ENCODE measurements at regions not wholly inside any gene's neighbourhood (a gene's known extent, or its start where the extent isn't known, plus 50 kb on each side); places are given as distances from the start of the nearest gene placed in this dataset.

DNA sequence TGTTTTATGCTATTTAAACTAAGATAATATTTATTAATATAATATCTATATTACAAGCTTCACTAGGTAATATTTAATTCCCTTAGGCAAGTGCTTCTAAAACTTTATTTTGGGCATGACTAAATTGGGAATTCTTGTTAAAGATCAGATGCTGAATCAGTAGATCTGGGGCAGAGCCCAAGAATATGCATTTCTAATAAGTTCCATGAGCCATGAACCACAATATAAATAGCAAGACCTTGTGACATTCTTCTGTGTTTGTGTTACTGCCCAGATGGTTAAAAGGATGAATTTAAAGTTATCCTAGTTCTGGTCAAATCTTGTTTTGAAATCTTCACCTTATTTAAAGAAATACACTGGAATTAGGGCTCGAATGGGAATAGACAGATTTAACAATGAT is 258.4 kb upstream of the CACNA2D1 start:
- no peak for DNase-seq
- Mint-ChIP-seq H3K4me3 (no peak overlapping the region), H3K9me3 (no peaks in the 10 kb centered on the region), H3K4me1 (no peaks in the 10 kb centered on the region), H3K36me3 (ENCODE audit: low read depth) (no peaks in the 10 kb centered on the region), H3K27ac (no peak overlapping the region), H3K27me3 (no peaks in the 10 kb centered on the region)
- ChIA-PET POLR2A (no interaction called here), CTCF (no interaction called here)

DNA sequence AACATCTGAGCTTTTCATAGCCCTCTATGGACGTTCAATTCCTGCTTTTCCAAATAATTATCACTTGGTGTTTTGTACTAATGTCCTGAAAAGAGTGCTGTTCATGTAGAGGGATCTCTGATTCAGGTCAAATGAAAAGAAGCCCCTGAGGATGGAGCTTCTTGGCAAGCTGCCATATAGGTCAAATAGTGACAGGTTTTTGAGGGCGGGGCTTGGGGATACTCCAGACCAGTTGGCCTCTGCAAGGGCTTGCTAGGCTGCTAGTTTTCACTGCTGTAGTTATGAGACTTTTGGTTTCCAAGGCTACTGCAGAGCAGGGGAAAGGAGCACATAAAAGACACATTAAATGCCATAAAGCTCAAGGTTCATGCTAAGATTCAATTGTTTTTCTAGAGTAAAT is 257.2 kb upstream of the CACNA2D1 start:
- POLR2A ChIA-PET = no interaction called here
- no peaks in the 10 kb centered on the region for H3K27me3 Mint-ChIP-seq
- no peak overlapping the region for H3K27ac Mint-ChIP-seq
- H3K4me3 Mint-ChIP-seq = no peak overlapping the region
- CTCF ChIA-PET = no interaction called here
- H3K36me3 Mint-ChIP-seq (ENCODE audit: low read depth) = no peaks in the 10 kb centered on the region
- H3K4me1 Mint-ChIP-seq = no peaks in the 10 kb centered on the region
- no peaks in the 10 kb centered on the region for H3K9me3 Mint-ChIP-seq
- DNase-seq = no peak

DNA sequence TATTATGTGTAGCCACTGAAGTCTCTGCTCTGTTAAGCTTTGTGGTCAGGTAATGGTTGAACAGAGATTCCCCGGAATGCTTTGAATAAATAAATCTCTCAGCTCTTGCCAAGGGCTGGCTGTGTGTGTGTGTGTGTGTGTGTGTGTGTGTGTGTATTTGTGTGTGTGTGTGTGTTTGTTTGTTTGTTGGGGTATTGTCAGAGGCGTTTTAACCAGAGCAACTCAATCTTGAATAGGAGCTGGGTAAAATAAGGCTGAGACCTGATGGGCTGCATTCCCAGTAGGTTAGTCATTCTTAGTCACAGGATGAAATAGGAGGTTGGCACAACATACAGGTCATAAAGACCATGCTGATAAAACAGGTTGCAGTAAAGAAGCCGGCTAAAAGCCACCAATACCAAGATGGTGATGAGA is 256.2 kb upstream of the CACNA2D1 start:
- H3K4me3 Mint-ChIP-seq = no peak overlapping the region
- CTCF ChIA-PET = no interaction called here
- H3K36me3 Mint-ChIP-seq (ENCODE audit: low read depth) = no peaks in the 10 kb centered on the region
- H3K4me1 Mint-ChIP-seq = no peaks in the 10 kb centered on the region
- DNase-seq = no peak
- POLR2A ChIA-PET = no interaction called here
- H3K27me3 Mint-ChIP-seq = no peaks in the 10 kb centered on the region
- H3K27ac Mint-ChIP-seq = no peak overlapping the region
- H3K9me3 Mint-ChIP-seq = no peaks in the 10 kb centered on the region

DNA sequence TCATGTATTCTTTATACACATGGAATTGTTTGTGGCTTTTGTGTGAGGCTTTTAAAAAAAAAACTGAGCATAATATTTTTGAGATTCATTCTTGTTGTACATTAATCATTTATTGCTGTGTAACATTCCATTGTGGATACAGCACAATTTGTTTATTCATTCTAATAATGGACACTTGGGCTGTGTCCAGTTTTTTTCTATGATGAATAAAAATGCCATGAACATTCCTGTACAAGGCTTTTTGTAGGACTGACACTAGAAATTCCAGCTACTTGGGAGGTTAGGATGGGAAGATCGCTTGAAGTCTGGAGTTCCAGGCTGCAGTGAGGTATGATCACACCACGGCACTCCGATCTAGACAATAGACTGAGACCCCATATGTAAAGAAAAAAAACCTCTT is 254.3 kb upstream of the CACNA2D1 start:
- H3K4me3 Mint-ChIP-seq = no peak overlapping the region
- H3K4me1 Mint-ChIP-seq = no peaks in the 10 kb centered on the region
- no peaks in the 10 kb centered on the region for H3K36me3 Mint-ChIP-seq (ENCODE audit: low read depth)
- POLR2A ChIA-PET = no interaction called here
- H3K27ac Mint-ChIP-seq = no peak overlapping the region
- H3K9me3 Mint-ChIP-seq = no peaks in the 10 kb centered on the region
- no peaks in the 10 kb centered on the region for H3K27me3 Mint-ChIP-seq
- CTCF ChIA-PET = no interaction called here
- DNase-seq = no peak

DNA sequence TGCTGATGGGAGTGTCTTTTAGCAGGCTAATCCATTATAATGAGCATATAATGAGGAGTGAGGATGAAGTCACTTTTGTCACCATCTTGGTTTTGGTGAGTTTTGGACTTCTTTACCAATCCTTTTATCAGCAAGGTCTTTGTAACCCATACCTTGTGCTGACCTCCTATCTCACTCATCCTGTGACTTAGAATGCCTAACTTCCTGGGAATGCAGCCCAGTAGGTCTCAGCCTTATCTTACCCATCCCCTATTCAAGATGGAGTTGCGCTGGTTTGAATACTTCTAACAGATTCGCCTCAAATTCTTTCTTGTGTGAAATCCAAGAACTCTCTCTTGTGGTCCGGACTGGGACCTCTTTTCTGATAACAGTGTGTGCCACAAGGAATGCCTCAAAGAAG is 253.1 kb upstream of the CACNA2D1 start:
- Mint-ChIP-seq H3K36me3 (ENCODE audit: low read depth) (no peaks in the 10 kb centered on the region), H3K4me3 (no peak overlapping the region), H3K4me1 (no peaks in the 10 kb centered on the region), H3K9me3 (no peaks in the 10 kb centered on the region), H3K27ac (no peak overlapping the region), H3K27me3 (no peaks in the 10 kb centered on the region)
- DNase-seq = no peak
- CTCF ChIA-PET = no interaction called here
- POLR2A ChIA-PET = no interaction called here

DNA sequence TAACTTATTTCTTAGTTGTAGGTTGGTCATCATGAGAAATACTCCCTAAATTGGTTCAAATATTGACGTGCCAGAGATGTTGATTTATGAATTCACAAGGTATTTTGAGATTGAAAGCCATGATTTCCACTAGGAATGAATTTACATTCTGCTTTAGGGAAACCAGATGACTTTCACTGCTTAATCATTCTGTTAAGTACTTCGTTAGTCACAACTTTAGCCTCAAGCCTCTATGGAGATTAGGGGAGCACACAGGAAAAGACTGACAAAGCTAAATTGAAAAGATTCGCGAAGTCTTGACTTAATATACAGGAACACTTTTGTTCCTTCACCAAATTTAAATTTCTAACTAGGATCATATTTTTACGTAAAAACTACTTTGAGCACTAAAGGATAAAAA is 250.4 kb upstream of the CACNA2D1 start:
- ChIA-PET CTCF (no interaction called here), POLR2A (no interaction called here)
- Mint-ChIP-seq H3K4me3 (no peak overlapping the region), H3K9me3 (no peaks in the 10 kb centered on the region), H3K27ac (no peak overlapping the region), H3K27me3 (no peaks in the 10 kb centered on the region), H3K36me3 (ENCODE audit: low read depth) (no peaks in the 10 kb centered on the region), H3K4me1 (no peaks in the 10 kb centered on the region)
- no peak for DNase-seq

DNA sequence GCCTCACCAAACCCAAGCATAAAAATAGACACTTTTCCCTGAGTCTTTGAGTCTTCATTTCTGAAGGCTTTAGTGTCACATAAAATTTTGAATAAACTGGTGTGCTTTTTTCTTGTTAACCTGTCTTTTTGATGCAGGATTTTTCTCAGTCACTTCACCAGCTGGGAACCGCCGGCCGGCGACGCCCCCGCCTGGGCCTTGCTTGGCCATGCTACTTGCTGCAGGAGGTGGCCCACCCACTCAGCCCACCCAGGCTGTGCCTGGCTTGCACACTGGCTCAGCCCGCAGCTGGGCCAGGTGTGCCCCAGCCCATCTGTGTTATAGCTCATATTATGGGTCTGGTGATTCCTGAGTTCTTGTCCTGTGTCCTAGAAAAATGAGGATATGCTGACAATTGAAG is 247.4 kb upstream of the CACNA2D1 start:
- DNase-seq = no peak
- no peaks in the 10 kb centered on the region for H3K9me3 Mint-ChIP-seq
- no peak overlapping the region for H3K4me3 Mint-ChIP-seq
- H3K27ac Mint-ChIP-seq = no peak overlapping the region
- ChIA-PET CTCF (no interaction called here), POLR2A (no interaction called here)
- no peaks in the 10 kb centered on the region for H3K36me3 Mint-ChIP-seq (ENCODE audit: low read depth)
- H3K27me3 Mint-ChIP-seq = no peaks in the 10 kb centered on the region
- no peaks in the 10 kb centered on the region for H3K4me1 Mint-ChIP-seq

DNA sequence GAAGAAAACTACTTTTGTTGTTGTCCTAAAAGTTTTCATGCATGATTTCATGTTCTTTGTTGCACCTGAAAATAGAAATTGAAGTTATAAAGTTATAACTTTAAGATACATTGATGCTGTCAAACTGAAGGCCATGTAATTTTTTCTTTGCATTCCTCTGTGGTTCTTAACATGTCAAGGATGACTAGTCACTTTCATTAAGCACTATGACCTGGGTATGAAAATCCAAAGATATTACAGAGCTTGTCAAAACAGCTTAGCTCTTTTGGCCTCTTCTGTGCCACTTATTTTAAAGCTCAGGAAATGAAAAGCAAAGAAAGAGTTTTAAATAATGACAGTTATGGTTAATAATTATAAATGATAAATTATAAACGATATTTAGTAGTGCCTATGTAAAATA is 241.6 kb upstream of the CACNA2D1 start:
- Mint-ChIP-seq H3K27me3 (no peaks in the 10 kb centered on the region), H3K4me3 (no peak overlapping the region), H3K36me3 (ENCODE audit: low read depth) (no peaks in the 10 kb centered on the region), H3K4me1 (no peaks in the 10 kb centered on the region), H3K9me3 (no peaks in the 10 kb centered on the region), H3K27ac (no peak overlapping the region)
- POLR2A ChIA-PET = no interaction called here
- CTCF ChIA-PET = no interaction called here
- no peak for DNase-seq

DNA sequence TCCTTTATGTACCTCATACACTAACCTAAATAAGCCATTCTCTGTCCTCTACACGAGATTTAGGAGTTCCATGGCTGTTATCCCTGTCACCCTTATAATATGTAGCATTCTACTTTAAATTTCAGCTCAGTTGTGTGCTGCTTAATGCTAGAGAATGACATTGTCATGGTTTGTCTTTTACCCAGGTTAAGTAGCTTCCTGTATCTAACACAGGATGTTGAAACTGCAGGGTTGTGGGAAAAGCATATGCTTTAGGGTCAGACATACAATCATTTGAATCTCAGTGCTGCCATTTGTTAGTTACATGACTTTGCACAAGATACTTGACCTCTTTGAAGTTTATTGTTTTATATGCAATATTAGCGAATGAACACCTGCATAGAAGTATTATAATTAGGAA is 235.1 kb upstream of the CACNA2D1 start:
- Mint-ChIP-seq H3K9me3 (no peaks in the 10 kb centered on the region), H3K27ac (peak overlapping the region; percentile 78), H3K36me3 (ENCODE audit: low read depth) (peaks cover 2% of the 10 kb centered on the region), H3K4me3 (peak overlapping the region; percentile 17), H3K4me1 (peaks cover 19% of the 10 kb centered on the region), H3K27me3 (no peaks in the 10 kb centered on the region)
- DNase-seq = peak; percentile 11
- CTCF ChIA-PET = no interaction called here
- POLR2A ChIA-PET = no interaction called here

DNA sequence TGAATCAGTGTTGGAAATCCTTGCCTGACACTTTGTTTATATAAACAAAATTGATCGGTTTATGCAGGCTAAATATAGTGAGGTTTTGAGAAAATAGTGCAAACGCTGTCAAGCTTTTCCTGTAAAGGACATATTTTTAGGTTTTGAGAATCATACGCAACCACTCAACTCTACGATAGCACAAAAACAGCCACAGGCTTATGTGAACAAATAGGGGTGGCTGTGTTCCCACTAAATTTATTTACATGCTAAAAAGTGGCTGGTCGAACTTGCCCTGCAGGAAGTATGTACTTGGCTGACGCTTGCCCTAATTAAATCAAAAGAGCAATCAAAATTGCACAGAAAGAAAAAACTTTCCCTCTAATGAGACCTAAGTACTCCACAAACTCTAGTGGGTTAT is 234.7 kb upstream of the CACNA2D1 start:
- ChIA-PET POLR2A (no interaction called here), CTCF (no interaction called here)
- Mint-ChIP-seq H3K4me1 (peaks cover 19% of the 10 kb centered on the region), H3K9me3 (no peaks in the 10 kb centered on the region), H3K4me3 (peak overlapping the region; percentile 17), H3K27ac (peak overlapping the region; percentile 78), H3K36me3 (ENCODE audit: low read depth) (peaks cover 2% of the 10 kb centered on the region), H3K27me3 (no peaks in the 10 kb centered on the region)
- DNase-seq = no peak

DNA sequence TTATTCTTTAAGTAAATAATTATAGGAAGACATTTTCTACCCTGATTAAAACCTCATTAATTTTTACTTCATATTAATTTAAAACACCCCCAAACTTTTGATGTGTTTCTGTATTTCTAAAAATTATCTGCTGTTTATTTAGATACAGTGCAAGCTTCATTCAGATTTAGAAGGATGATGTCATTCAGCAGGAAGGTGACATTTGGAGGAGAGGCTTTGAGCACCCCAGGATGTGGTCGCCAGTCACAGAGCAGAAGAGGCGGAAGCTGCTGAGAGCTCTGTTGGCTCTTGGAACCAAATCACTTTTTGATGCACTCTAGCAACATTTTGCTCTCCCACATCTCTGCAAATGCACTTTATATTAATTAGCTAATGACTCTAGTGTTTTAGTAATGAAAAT is 233.9 kb upstream of the CACNA2D1 start:
- H3K27ac Mint-ChIP-seq = peak overlapping the region; percentile 89
- peaks cover 2% of the 10 kb centered on the region for H3K36me3 Mint-ChIP-seq (ENCODE audit: low read depth)
- no peaks in the 10 kb centered on the region for H3K27me3 Mint-ChIP-seq
- no peak overlapping the region for H3K4me3 Mint-ChIP-seq
- POLR2A ChIA-PET = no interaction called here
- H3K4me1 Mint-ChIP-seq = peaks cover 19% of the 10 kb centered on the region
- CTCF ChIA-PET = interaction anchor here (0.5 kb wide), 1 partner anchor 1509 kb away, joined by 4 read pairs; no protein-coding TSS in a partner anchor
- no peaks in the 10 kb centered on the region for H3K9me3 Mint-ChIP-seq
- DNase-seq = peak; percentile 61

DNA sequence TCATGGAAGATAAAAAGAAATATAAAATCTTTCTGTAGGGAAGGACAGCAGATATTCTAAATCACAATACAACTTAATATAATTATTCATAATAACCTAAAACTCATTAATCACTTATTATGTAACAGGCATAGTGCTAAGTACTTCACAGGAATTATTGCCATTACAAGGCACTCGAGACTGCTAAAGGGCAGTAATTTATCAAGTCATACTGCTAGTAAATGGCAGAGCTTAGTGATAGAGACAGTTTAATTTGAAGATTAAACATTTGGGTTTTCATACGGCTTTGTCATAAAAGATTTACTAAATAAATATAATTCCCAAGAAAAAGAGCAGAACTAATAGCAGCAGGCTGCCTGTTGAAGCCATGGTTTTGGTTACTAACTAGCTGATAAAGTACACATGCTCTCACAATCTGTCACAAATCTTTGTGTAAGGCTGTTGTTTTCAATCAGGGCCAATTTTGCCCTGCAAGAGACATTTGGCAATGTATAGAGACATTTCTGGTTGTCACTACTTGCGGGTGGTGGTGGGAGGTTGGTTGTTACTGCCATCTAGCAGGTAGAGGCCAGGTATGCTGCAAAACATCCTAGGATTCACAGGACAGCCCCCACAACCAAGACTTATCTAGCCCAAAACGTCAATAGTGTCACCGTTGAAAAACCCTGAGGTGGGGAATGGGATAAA is 233.3 kb upstream of the CACNA2D1 start:
- Mint-ChIP-seq H3K36me3 (ENCODE audit: low read depth) (peaks cover 2% of the 10 kb centered on the region), H3K4me1 (peaks cover 19% of the 10 kb centered on the region), H3K27me3 (no peaks in the 10 kb centered on the region), H3K27ac (peak overlapping the region; percentile 22), H3K4me3 (no peak overlapping the region), H3K9me3 (no peaks in the 10 kb centered on the region)
- ChIA-PET POLR2A (no interaction called here), CTCF (interaction anchor here (0.5 kb wide), 1 partner anchor 1509 kb away, joined by 4 read pairs; no protein-coding TSS in a partner anchor)
- no peak for DNase-seq

DNA sequence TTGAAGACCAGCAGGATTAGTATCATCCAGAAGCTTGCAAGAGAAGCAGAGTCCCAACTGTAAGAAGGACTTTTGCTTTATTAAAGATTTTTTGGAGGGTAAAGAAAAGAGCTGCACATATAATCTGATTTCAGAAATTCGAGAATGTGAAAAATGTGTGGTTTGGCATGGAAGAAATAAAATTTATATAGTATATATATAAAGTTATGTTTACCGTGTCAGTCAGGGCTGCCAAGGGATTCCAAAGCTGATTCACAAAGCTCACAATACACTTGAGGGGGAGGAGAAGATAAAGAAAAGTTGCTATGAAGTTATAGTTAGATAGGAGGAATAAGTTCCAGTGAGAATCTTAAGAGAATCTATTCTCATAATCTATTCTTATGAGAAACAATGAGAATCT is 231.8 kb upstream of the CACNA2D1 start:
- H3K9me3 Mint-ChIP-seq = no peaks in the 10 kb centered on the region
- CTCF ChIA-PET = no interaction called here
- POLR2A ChIA-PET = no interaction called here
- peaks cover 2% of the 10 kb centered on the region for H3K36me3 Mint-ChIP-seq (ENCODE audit: low read depth)
- H3K27ac Mint-ChIP-seq = no peak overlapping the region
- no peak for DNase-seq
- peaks cover 19% of the 10 kb centered on the region for H3K4me1 Mint-ChIP-seq
- H3K4me3 Mint-ChIP-seq = no peak overlapping the region
- H3K27me3 Mint-ChIP-seq = no peaks in the 10 kb centered on the region

DNA sequence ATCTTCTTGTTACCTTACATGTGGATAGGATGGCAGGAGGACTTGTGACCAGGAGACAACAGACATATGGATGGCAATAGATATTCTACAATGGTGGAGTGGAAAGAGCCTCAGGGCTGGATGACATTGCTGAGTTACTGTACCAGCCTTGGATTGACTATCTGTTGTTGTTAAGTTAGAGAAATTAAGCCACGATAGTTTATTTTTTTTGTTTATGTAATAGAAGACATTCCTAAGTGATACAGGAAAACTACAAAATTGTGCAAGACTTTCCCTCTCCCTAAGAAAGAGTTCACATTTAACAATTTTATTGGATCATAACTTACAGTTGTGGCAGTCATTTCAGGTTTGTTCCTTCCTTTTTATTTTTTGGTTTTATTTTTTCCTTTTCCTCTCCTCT is 230.7 kb upstream of the CACNA2D1 start:
- Mint-ChIP-seq H3K4me1 (peaks cover 16% of the 10 kb centered on the region), H3K9me3 (no peaks in the 10 kb centered on the region), H3K27me3 (no peaks in the 10 kb centered on the region), H3K27ac (no peak overlapping the region), H3K36me3 (ENCODE audit: low read depth) (peaks cover 2% of the 10 kb centered on the region), H3K4me3 (no peak overlapping the region)
- POLR2A ChIA-PET = no interaction called here
- CTCF ChIA-PET = no interaction called here
- no peak for DNase-seq
